DMS153 treated with DMSO at 0.1 percent for 48 hours (cell line): ENCODE measurements at regions not wholly inside any gene's neighbourhood (a gene's known extent, or its start where the extent isn't known, plus 50 kb on each side); places are given as distances from the start of the nearest gene placed in this dataset.

Experiments
- DNase-seq: peaks from one replicate; lab custom pipeline; 2025; ENCODE audit not compliant: unreplicated experiment; lab: John Stamatoyannopoulos, UW

DNA sequence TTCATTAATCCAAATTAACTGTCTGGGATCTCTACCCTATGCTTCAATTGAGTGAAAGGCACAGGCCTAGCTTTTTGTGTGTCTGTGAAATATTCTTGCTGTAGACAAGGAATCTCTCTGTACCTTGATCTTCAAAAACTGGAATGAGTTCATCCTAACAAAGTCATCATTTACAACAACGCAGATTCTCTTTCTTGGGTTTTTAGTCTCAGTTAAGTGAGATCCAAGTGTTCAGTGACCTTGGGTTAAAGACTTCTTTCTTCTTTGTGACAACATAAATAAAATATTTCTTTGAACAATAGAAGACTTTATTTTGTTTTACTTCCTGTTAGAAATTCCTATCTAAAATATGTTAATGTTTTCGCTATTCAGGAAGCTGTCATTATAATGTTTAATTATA lies 192.2 kb upstream of the LMNTD1 start:
- no peak for DNase-seq

DNA sequence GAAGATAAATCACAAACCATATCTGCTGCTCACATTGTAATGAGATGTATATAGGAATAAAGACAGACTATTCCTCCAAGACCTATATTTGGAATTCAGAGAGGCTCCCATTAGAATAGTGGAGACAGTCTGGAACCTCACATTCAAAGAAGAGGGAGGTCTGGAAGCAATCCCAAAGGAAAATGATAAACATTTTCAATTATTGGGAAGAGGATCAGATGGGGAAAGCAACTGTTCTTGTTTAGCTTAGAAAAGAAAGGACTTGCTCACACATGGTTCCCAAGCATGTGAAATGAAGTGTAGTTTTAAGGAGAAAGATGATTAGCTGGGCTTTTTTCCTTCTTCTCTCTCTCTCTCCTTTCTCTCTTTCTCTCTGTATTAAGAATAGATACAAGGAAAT lies 193.0 kb upstream of the LMNTD1 start:
- no peak for DNase-seq

DNA sequence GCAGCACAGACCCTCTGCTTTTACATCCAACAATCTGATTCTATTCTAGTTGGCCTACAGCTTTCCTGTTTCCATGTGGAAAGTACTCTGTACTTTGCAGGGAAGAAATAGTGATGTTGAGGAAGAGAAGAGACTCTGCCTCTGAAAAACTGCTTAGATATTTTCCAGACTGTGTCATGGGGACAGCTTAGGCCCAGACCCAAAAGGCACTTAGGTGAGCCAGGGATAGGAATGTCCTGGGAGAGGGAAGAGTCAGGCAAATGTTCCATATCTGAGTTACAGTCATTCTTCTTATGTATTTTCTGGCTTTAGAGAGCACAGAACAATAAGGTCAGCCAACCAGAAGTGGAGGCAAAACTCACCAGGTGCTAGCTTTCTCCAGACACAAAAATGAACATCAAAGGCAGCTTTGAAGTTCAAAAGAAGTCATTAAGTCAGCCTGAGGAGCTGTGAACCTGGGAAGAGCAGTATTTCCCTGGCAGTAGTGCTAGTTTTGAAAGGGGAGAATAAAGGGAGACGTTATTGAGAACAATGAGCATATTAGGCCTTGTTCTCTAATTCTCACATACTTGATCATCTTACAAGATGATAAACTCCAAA lies 199.7 kb upstream of the LMNTD1 start:
- DNase-seq, result no peak

- DNase-seq, result no peak
Measured at GRCh38 chr12:25755136-25755970, 202.3 kb upstream of the LMNTD1 start.

DNA sequence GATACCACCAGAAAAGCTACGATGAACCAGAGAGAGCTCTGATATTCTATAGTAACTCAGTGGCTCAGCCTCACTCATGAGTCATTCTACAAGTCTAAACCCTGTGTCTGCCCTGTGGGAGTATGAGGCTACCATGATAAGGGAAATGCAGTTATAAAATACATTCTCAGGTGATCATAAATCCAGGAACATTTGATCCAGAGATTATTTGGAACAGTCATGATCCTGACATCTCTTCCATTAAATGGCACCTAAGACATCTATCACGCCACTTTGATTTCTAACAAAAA lies 202.6 kb upstream of the RASSF8 start:
- DNase-seq, result no peak

- DNase-seq, result no peak
Measured at GRCh38 chr12:25757037-25757665, 201.3 kb upstream of the RASSF8 start.

DNA sequence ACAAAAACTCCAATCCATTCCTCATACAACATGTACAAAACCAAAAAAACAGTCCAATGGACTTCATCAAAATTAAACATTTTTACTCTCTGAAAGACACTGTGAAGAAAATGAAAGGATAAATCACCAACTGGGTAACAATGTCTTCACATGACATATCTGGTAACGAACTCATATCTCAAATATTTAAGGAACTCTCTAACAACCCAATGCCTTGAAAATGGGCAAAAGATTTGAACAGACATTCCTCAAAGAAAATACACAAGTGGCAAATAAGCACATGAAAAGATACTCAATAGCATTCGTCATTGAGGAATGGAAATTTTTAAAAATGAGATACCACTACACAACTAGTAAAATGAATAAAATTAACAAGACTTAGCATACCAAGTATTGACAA lies 198.7 kb upstream of the RASSF8 start:
- DNase-seq, result no peak

DNA sequence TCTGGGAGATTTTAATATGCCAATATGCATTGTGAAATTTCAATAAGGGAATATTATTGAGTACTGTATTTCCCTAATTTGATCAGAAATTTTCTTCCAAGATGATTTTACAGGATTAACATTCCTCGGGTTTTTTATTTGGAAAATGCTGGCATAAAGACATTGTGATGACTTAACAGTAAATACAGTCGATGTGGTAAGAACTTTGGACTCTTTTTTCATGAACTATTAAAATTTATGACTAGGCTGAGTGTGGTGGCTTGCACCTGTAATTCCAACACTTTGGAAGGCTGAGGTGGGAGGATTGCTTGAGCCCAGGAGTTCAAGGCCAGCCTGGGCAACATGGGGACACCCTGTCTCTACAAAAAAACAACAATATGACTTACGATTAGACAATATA lies 197.1 kb upstream of the RASSF8 start:
- no peak for DNase-seq

DNA sequence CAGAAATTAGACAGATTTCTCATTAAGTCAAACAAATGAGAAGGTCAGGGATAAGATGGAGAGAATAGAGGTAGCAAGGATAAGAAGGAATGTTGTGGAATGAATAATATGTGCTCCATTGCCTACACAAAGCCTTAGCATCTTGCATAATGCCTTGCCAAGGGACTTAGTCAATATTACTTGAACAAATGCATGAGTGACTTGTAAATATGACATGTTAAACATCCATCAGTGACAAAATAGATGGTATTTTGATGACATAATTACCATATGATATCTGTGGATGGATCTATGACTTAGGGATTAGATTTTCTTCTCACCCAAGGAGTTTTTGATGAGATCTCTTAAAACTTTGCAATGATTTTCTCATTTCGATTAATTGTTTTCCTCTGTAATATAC lies 194.1 kb upstream of the RASSF8 start:
- DNase-seq, result no peak

- no peak for DNase-seq
Measured at GRCh38 chr12:25764892-25765291, 193.6 kb upstream of the RASSF8 start.

GRCh38 chr12:25767606-25768005 lies 190.9 kb upstream of the RASSF8 start:
- no peak for DNase-seq

- DNase-seq, result no peak
Measured at GRCh38 chr12:25768151-25768550, 190.3 kb upstream of the RASSF8 start.

- DNase-seq, result no peak
Measured at GRCh38 chr12:25769082-25769945, 189.2 kb upstream of the RASSF8 start.

DNA sequence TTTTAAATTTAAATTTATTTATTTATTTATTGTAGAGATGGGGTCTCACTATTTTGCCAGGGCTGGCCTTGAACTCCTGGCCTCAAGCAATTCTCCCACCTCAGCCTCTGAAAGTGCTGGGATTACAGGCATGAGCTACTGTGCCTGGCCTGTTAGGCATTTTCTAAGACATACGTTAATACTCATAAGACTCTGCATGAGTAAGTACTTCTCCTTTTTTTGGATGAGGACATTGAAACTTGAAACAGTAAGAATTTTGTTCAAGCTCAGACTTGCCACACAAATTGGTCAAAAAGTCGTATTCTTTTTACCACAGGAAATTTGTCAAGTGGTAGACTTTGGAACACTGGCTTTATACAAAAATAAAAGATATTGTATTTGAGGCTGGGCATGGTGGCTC lies 187.4 kb upstream of the RASSF8 start:
- no peak for DNase-seq

- no peak for DNase-seq
Measured at GRCh38 chr12:25771476-25771875, 187.0 kb upstream of the RASSF8 start.

- no peak for DNase-seq
Measured at GRCh38 chr12:25775968-25776367, 182.5 kb upstream of the RASSF8 start.

DNA sequence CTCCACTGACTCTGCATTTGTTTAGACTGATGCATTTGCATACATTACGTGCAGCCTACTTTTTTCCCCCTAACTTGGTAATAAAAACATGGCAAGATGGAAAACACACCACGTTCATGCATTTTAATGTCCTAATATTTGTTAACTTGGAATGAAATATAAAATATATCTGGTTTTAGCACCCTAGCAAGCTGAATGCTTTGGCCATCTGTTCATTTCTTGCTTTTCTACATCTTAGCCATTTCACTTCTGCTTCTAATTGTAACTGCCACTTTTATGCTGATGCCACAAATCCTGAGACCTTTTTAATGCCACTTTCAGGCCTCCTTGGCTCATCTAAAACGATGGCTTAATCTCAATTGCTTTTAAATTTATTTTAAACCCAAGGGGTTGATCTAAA lies 177.7 kb upstream of the RASSF8 start:
- no peak for DNase-seq

GRCh38 chr12:25781232-25781631 lies 177.2 kb upstream of the RASSF8 start:
- DNase-seq, result no peak

GRCh38 chr12:25783566-25783965 lies 174.9 kb upstream of the RASSF8 start:
- no peak for DNase-seq

DNA sequence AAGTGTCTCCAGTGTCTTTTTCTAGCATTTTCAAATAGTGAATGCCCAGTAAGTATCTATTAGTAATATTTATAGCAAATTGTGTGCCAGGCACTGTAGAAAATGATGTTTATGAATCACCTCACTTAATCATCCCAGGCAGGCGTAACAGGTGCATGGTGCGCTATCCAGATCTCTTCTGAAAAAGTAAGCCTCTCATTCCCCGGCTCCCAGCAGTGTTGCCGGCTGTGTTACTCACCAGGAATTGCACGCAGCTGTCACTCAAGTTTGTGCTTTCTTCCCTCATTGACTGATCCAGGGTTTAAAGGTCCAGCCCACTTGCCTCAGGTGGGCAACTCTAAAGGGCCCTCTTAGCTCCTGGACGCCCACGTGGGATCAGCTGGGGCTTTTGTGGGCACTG lies 173.8 kb upstream of the RASSF8 start:
- DNase-seq, result no peak

- no peak for DNase-seq
Measured at GRCh38 chr12:25785134-25785533, 173.3 kb upstream of the RASSF8 start.

DNA sequence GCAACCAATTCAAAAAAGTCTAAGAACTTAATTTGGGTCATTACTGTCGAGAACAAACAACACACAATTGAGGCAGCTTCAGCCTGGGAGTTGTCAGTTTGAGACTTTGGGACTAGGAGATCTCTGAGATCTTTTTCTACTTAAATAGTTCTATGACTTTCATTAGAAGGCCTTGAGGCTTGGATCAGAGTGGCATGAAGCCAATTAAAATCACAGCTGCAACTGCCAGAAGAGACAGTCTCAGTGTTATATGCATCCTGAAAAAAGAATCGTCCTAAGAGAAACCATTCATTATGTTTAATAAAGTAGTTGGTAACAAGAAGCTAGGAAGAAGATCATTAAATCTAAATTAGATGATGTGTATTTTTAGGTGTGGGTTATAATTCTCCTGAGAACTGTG lies 170.8 kb upstream of the RASSF8 start:
- no peak for DNase-seq
